Gastrocnemius medialis (tissue), 4 donors: ENCODE measurements at regions not wholly inside any gene's neighbourhood (a gene's known extent, or its start where the extent isn't known, plus 50 kb on each side); places are given as distances from the start of the nearest gene placed in this dataset.

Experiments
- ATAC-seq, 2 donors: fragments of 150-250 bp; one replicate each; pipeline ENCODE4 v1.9.1; 2016
- DNase-seq, 2 donors: peaks; one replicate each; pipeline ENCODE4 v3.0.0-alpha.2; 2019
- H3K27ac ChIP-seq, 4 donors: fragments of 200-600 bp; sonication (generic); 1 replicate in 1 of 4; 2 replicates in 3 of 4; pipeline ENCODE4 v1.5.1; 2016 to 2018; ENCODE audit warnings: mild to moderate bottlenecking in 2 of 4, moderate library complexity in 1 of 4
- H3K27me3 ChIP-seq, 3 donors: fragments of 200-600 bp; sonication (generic) in 2 of 3; 1 replicate in 1 of 3; 2 replicates in 2 of 3; pipeline versions ENCODE4 v1.5.1 to v1.6.0; 2016 to 2019; ENCODE audit warnings: mild to moderate bottlenecking in 1 of 3, moderate library complexity in 1 of 3
- H3K36me3 ChIP-seq, 2 donors: fragments of 200-600 bp; sonication (generic) in 1 of 2; one replicate each; pipeline ENCODE4 v1.5.1; 2017 to 2018
- H3K4me1 ChIP-seq, 2 donors: fragments of 200-600 bp; sonication (generic) in 1 of 2; one replicate each; pipeline ENCODE4 v1.5.1; 2016 to 2017; ENCODE audit warnings: mild to moderate bottlenecking in 2 of 2
- H3K4me3 ChIP-seq, 4 donors: fragments of 200-600 bp; sonication (generic) in 3 of 4; 1 replicate in 1 of 4; 2 replicates in 3 of 4; pipeline ENCODE4 v1.5.1; 2016 to 2019; ENCODE audit warnings: mild to moderate bottlenecking in 2 of 4
- H3K9me3 ChIP-seq, 3 donors: fragments of 200-600 bp; sonication (generic) in 2 of 3; 1 replicate in 1 of 3; 2 replicates in 2 of 3; pipeline ENCODE4 v1.5.1; 2016 to 2019
- POLR2A ChIP-seq, 2 donors: fragments of 450-650 bp; IDR thresholded peaks; one replicate each; pipeline ENCODE4 v1.6.1; 2017; ENCODE audit warnings: antibody characterized with exemption in 2 of 2, mild to moderate bottlenecking in 2 of 2, moderate library complexity in 2 of 2
- in situ Hi-C, 4 donors: fragments of 200-750 bp; cut with MboI; loops; one replicate each; pipeline versions ENCODE4 v1.15.0 to v1.8.0; 2017; ENCODE audit warnings: low sequenced_read_pairs in 4 of 4
- intact Hi-C: fragments of 100-400 bp; cut with DNase I; formaldehyde crosslinking; loops from one replicate; pipeline ENCODE4 v1.15.1; 2023; ENCODE audit warnings: low total_unique reads
- TF ChIP-seq, protein P1 (sequence below), 5 experiments: fragments of 450-650 bp in 3 of 5; fragments of 200-600 bp in 2 of 5; sonication (generic) in 2 of 5; IDR thresholded peaks in 4 of 5; conservative IDR thresholded peaks in 1 of 5; 1 replicate in 4 of 5; 2 replicates in 1 of 5; pipeline ENCODE4 v1.5.1; 2016 to 2019; ENCODE audit warnings: antibody characterized with exemption in 5 of 5, mild to moderate bottlenecking in 3 of 5, moderate library complexity in 3 of 5

DNA sequence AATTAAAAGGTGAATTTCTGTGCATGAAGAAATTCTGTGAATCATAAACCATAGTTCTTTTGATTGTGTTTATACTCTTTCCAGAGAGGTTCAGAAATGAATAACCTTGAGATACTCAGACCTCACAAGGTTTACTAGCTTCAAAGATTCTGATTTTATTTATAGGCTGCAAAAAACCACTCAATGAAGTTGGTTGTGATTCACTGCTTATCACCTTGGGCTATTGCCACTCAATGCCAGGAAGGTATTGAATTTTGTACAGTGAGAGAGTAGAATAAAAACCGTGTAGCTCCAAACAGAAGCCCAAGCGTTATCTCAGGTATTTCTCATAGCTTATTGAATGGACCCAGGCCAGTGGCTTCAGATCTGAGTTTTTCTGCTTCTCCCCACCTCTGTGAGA is 118.7 kb downstream of the FHIP1A start:
- TF ChIP-seq POLR2A (IDR thresholded peaks at IDR 0.05): no peak
- TF ChIP-seq, protein P1, sequence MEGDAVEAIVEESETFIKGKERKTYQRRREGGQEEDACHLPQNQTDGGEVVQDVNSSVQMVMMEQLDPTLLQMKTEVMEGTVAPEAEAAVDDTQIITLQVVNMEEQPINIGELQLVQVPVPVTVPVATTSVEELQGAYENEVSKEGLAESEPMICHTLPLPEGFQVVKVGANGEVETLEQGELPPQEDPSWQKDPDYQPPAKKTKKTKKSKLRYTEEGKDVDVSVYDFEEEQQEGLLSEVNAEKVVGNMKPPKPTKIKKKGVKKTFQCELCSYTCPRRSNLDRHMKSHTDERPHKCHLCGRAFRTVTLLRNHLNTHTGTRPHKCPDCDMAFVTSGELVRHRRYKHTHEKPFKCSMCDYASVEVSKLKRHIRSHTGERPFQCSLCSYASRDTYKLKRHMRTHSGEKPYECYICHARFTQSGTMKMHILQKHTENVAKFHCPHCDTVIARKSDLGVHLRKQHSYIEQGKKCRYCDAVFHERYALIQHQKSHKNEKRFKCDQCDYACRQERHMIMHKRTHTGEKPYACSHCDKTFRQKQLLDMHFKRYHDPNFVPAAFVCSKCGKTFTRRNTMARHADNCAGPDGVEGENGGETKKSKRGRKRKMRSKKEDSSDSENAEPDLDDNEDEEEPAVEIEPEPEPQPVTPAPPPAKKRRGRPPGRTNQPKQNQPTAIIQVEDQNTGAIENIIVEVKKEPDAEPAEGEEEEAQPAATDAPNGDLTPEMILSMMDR (IDR thresholded peaks at IDR 0.05 in 4 of 5, conservative IDR thresholded peaks at IDR 0.05 in 1 of 5): no peak
- no peaks in the 10 kb centered on the region for H3K36me3 ChIP-seq
- no peak overlapping the region for H3K4me3 ChIP-seq
- ATAC-seq (peak in 1 of 2 donors; percentile 82), DNase-seq (no peak)
- H3K4me1 ChIP-seq: peaks cover 44 to 56% of the 10 kb centered on the region in 2 donors
- in situ Hi-C loops (no loop called here), intact Hi-C loops (no loop called here)
- H3K27ac ChIP-seq: peak overlapping the region; percentile 56 to 84 (median 76)
- no peaks in the 10 kb centered on the region for H3K9me3 ChIP-seq
- H3K27me3 ChIP-seq: no peaks in the 10 kb centered on the region

DNA sequence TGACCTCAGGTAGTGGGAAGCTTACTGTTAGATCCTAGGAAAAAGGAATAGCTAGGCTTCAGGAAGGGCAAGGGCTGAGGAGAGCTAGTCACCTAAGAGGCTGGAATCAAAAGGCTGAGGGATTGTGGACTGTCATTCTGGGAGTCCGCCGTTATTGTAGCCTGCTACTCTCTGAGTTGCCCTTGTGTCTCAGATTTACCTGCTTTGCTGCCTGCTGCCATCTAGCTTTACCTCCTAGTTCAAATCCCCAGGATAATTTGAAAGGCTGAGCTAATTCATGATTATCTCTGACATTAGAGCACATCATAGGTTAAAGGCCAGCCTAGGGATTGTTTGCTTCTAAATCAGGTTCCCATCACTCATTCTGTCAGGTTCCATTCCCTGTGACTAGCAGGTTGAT is 120.2 kb downstream of the FHIP1A start:
- intact Hi-C loops: no loop called here
- peak overlapping the region; percentile 74 to 84 (median 80) for H3K27ac ChIP-seq
- H3K4me1 ChIP-seq: peaks cover 45 to 52% of the 10 kb centered on the region in 2 donors
- TF ChIP-seq, protein P1 (IDR thresholded peaks at IDR 0.05 in 4 of 5, conservative IDR thresholded peaks at IDR 0.05 in 1 of 5): no peak
- no peak for TF ChIP-seq POLR2A (IDR thresholded peaks at IDR 0.05)
- DNase-seq: no peak
- in situ Hi-C loops: no loop called here
- ATAC-seq: peak in 1 of 2 donors; percentile 10
- no peaks in the 10 kb centered on the region for H3K36me3 ChIP-seq
- no peaks in the 10 kb centered on the region for H3K9me3 ChIP-seq
- no peak overlapping the region for H3K4me3 ChIP-seq
- H3K27me3 ChIP-seq: no peaks in the 10 kb centered on the region

DNA sequence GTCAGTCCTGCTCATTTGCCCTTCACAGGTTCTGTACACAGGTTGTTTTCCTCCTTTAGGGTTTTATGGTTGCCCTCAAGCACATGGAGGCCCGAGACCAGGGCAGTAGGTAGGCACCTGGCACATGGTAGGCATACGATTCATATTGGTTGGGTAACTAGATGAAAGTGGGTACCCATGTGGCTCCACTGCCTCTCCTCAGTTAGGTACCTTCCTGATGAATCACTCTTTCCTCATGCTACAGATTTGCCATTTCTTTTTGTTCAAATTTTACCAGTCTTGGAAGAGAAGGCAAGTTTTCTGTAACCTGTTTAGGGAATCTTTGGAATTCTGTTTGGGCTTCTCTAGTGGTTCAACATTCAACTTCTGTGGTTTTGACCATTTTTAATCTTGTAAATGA is 121.3 kb downstream of the FHIP1A start:
- Histone ChIP-seq H3K27ac (peak overlapping the region; percentile 74 to 84 (median 80)), H3K4me3 (no peak overlapping the region), H3K4me1 (peaks cover 45 to 49% of the 10 kb centered on the region in 2 donors), H3K36me3 (no peaks in the 10 kb centered on the region), H3K9me3 (no peaks in the 10 kb centered on the region), H3K27me3 (no peaks in the 10 kb centered on the region)
- no peak for TF ChIP-seq POLR2A (IDR thresholded peaks at IDR 0.05)
- TF ChIP-seq, protein P1 (IDR thresholded peaks at IDR 0.05 in 4 of 5, conservative IDR thresholded peaks at IDR 0.05 in 1 of 5): no peak
- ATAC-seq: no peak
- in situ Hi-C loops (loop anchor here in 1 of 4 donors (10.0 kb wide), 1 partner anchor 105 kb away; no protein-coding TSS in a partner anchor), intact Hi-C loops (loop anchor here (2.0 to 5.0 kb wide), 2 partner anchors 123 to 163 kb away; partner anchors contain the start of gene FHIP1A)
- DNase-seq: no peak

DNA sequence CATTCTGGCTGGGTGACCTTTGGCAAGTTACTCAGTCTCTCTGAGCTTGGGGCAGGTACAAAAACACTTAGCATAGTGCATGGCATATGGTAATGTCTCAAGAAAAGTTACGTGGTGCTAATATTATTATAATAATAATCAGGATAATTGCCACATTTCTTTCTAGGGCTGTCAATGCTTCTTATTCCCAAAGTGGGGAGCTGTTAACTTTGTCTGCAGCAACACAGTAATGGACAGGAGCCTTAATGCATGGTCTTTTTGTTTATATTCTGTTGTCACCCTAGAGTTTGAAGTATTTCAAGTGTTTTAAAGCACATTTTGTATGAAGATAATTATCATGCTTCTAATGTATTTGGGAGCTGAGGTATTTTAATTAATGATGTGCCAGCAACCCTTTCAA is 121.8 kb downstream of the FHIP1A start:
- H3K9me3 ChIP-seq: no peaks in the 10 kb centered on the region
- intact Hi-C loops (loop anchor here (2.0 to 5.0 kb wide), 2 partner anchors 123 to 162 kb away; partner anchors contain the start of gene FHIP1A), in situ Hi-C loops (loop anchor here in 1 of 4 donors (10.0 kb wide), 1 partner anchor 106 kb away; no protein-coding TSS in a partner anchor)
- H3K27ac ChIP-seq: peak overlapping the region; percentile 74 to 84 (median 80)
- no peak for ATAC-seq
- no peaks in the 10 kb centered on the region for H3K27me3 ChIP-seq
- H3K4me3 ChIP-seq: no peak overlapping the region
- H3K4me1 ChIP-seq: peaks cover 49 to 52% of the 10 kb centered on the region in 2 donors
- no peaks in the 10 kb centered on the region for H3K36me3 ChIP-seq
- TF ChIP-seq POLR2A (IDR thresholded peaks at IDR 0.05): no peak
- TF ChIP-seq, protein P1 (IDR thresholded peaks at IDR 0.05 in 4 of 5, conservative IDR thresholded peaks at IDR 0.05 in 1 of 5): peak in 1 of 5 experiments; percentile 27
- no peak for DNase-seq
